ENCODE measurements at regions not wholly inside any gene's neighbourhood (a gene's known extent, or its start where the extent isn't known, plus 50 kb on each side); places are given as distances from the start of the nearest gene placed in this dataset.
"Not testable (repeated sequence)": the region's sequence is repeated elsewhere in the genome, so short reads cannot be mapped to it uniquely, and the experiment has no call there.

GRCh38 chr17:5883775-5884665 lies 186.2 kb upstream of the WSCD1 start:
- Mint-ChIP-seq H3K27me3 (peaks cover 25 to 31% (median 26%) of the 10 kb centered on the region in 3 donors), H3K27ac (no peak overlapping the region)

GRCh38 chr17:5885336-5885735 lies 184.8 kb upstream of the WSCD1 start:
- no peak for ATAC-seq (ENCODE audit: low read depth in 2 of 2)
- no peak overlapping the region for H3K4me3 Mint-ChIP-seq

More at GRCh38 chr17:5883775-5884665, 186.2 kb upstream of the WSCD1 start:
- ATAC-seq (ENCODE audit: low read depth in 2 of 2) (no peak), DNase-seq (no peak)
- Mint-ChIP-seq H3K4me3 (no peak overlapping the region), H3K9me3 (peaks cover 0 to 5% (median 0%) of the 10 kb centered on the region in 7 donors), H3K4me1 (no peaks in the 10 kb centered on the region), H3K36me3 (no peaks in the 10 kb centered on the region)

DNA sequence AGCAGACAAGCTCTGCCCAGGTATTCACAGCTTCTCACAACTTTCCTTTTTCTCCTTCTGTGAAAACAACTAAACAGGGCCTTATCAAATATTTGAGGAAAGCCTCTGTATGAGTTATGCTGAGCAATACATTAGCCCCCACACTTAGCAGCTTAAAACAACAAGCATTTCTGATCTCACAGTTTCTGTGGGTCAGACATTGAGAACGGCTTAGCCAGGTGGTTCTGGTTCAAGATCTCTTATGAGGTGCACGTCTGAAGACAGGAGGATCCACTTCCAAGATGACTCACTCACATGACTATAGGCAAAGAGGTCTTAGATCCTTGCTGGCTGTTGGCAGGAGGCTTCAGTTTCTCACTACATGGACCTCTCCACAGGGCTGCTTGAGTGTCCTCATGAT lies 181.4 kb upstream of the WSCD1 start:
- peaks cover 4 to 14% (median 9%) of the 10 kb centered on the region in 7 donors for H3K9me3 Mint-ChIP-seq
- no peak overlapping the region for H3K4me3 Mint-ChIP-seq
- DNase-seq (no peak), ATAC-seq (ENCODE audit: low read depth in 2 of 2) (no peak)
- H3K36me3 Mint-ChIP-seq: no peaks in the 10 kb centered on the region
- no peak overlapping the region for H3K27ac Mint-ChIP-seq
- peaks cover 20 to 42% (median 27%) of the 10 kb centered on the region in 3 donors for H3K27me3 Mint-ChIP-seq
- no peaks in the 10 kb centered on the region for H3K4me1 Mint-ChIP-seq

More at GRCh38 chr17:5885336-5885735, 184.8 kb upstream of the WSCD1 start:
- H3K9me3 Mint-ChIP-seq: peaks cover 4 to 13% (median 6%) of the 10 kb centered on the region in 7 donors
- no peak overlapping the region for H3K27ac Mint-ChIP-seq
- no peaks in the 10 kb centered on the region for H3K36me3 Mint-ChIP-seq
- no peaks in the 10 kb centered on the region for H3K4me1 Mint-ChIP-seq
- H3K27me3 Mint-ChIP-seq: peaks cover 24 to 38% (median 27%) of the 10 kb centered on the region in 3 donors
- DNase-seq: no peak

DNA sequence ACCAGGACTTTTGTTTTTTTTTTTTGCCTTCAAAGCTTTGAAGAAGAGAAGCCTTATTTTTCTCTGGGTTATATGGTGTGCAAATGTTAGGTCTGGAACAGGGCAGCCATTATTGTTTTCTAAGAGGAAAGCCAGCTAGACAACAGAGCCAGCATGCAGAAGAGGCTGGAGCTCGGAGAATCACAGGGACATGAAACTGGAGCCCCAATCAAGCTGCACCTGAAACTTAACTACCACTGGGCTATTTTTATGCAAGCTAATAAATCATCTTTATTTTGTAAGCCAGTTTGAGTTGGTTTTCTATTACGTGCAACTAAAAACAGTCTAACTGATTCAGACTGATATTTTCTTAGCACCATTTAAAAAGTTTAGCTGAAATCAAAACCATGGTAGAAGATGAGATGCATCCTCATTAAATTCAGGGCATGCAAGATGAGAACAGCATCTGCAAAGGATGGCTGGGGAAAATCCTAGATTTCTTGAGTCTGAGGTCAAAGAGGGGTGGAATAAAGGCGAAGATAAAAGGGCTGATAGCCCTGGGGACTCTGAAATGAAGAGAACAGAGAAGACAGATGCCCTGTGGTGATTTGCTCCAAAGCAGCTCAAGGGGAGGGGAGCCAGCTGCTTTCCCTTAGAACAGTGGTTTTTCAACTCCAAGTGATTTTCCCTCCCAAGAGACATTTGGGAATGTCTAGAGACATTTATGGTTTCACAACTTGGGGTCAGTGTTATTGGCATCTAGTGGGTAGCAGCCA lies 177.1 kb upstream of the WSCD1 start:
- Mint-ChIP-seq H3K9me3 (peaks cover 3 to 14% (median 9%) of the 10 kb centered on the region in 7 donors), H3K27ac (no peak overlapping the region), H3K36me3 (no peaks in the 10 kb centered on the region), H3K4me1 (peaks cover 0 to 4% (median 0%) of the 10 kb centered on the region in 3 donors), H3K4me3 (no peak overlapping the region), H3K27me3 (peaks cover 26 to 45% (median 40%) of the 10 kb centered on the region in 3 donors)
- DNase-seq (no peak), ATAC-seq (ENCODE audit: low read depth in 2 of 2) (no peak)

- H3K27ac Mint-ChIP-seq: no peak overlapping the region
- DNase-seq (no peak), ATAC-seq (ENCODE audit: low read depth in 2 of 2) (no peak)
- H3K4me1 Mint-ChIP-seq: peaks cover 0 to 4% (median 0%) of the 10 kb centered on the region in 3 donors
- H3K27me3 Mint-ChIP-seq: peaks cover 20 to 39% (median 39%) of the 10 kb centered on the region in 3 donors
- no peaks in the 10 kb centered on the region for H3K36me3 Mint-ChIP-seq
- peaks cover 3 to 14% (median 9%) of the 10 kb centered on the region in 7 donors for H3K9me3 Mint-ChIP-seq
- H3K4me3 Mint-ChIP-seq: no peak overlapping the region
These were observed 176.4 kb upstream of the WSCD1 start for GRCh38 chr17:5893741-5894140.

DNA sequence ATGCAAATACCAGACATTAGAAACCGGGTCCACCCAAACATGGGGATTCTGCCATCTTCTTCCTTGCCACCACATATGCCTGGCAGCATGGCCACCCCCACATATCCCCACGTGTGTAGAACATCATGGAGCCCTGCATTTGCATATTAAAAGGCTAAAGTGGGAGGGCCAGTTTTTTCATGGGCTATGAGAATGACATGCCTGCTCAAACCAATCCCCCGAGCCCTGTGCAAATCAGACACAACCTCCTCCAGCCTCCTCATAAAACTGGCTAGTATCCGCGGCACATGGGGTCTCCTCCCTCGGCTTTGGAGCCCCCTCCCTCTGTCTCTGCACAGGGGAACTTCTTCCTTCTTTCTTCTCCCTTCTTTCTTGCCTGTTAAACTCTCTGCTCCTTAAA lies 174.9 kb upstream of the WSCD1 start:
- Mint-ChIP-seq H3K4me1 (peaks cover 0 to 4% (median 0%) of the 10 kb centered on the region in 3 donors), H3K9me3 (peaks cover 0 to 5% (median 2%) of the 10 kb centered on the region in 7 donors), H3K4me3 (no peak overlapping the region), H3K36me3 (no peaks in the 10 kb centered on the region), H3K27me3 (peaks cover 16 to 35% (median 29%) of the 10 kb centered on the region in 3 donors), H3K27ac (no peak overlapping the region)
- ATAC-seq (ENCODE audit: low read depth in 2 of 2) (no peak), DNase-seq (no peak)

- Mint-ChIP-seq H3K4me1 (peaks cover 0 to 4% (median 0%) of the 10 kb centered on the region in 3 donors), H3K9me3 (peaks cover 0 to 3% (median 0%) of the 10 kb centered on the region in 7 donors), H3K27me3 (peaks cover 16 to 35% (median 29%) of the 10 kb centered on the region in 3 donors), H3K4me3 (no peak overlapping the region), H3K27ac (no peak overlapping the region), H3K36me3 (no peaks in the 10 kb centered on the region)
- ATAC-seq (ENCODE audit: low read depth in 2 of 2) (no peak), DNase-seq (no peak)
These were observed 174.0 kb upstream of the WSCD1 start for GRCh38 chr17:5896215-5896614.

GRCh38 chr17:5897275-5897911 lies 172.8 kb upstream of the WSCD1 start:
- Mint-ChIP-seq H3K4me3 (no peak overlapping the region), H3K4me1 (peaks cover 0 to 4% (median 0%) of the 10 kb centered on the region in 3 donors), H3K27me3 (peaks cover 12 to 35% (median 25%) of the 10 kb centered on the region in 3 donors), H3K9me3 (peaks cover 0 to 3% (median 1%) of the 10 kb centered on the region in 7 donors), H3K27ac (no peak overlapping the region), H3K36me3 (no peaks in the 10 kb centered on the region)
- no peak for DNase-seq
- ATAC-seq (ENCODE audit: low read depth in 2 of 2): no peak

- peaks cover 12 to 33% (median 19%) of the 10 kb centered on the region in 3 donors for H3K27me3 Mint-ChIP-seq
These were observed 172.2 kb upstream of the WSCD1 start for GRCh38 chr17:5897981-5898380.

GRCh38 chr17:5898406-5898805 lies 171.8 kb upstream of the WSCD1 start:
- Mint-ChIP-seq H3K9me3 (peaks cover 0 to 13% (median 3%) of the 10 kb centered on the region in 7 donors), H3K4me1 (peaks cover 0 to 4% (median 0%) of the 10 kb centered on the region in 3 donors), H3K36me3 (no peaks in the 10 kb centered on the region), H3K27ac (no peak overlapping the region), H3K27me3 (peaks cover 12 to 29% (median 19%) of the 10 kb centered on the region in 3 donors), H3K4me3 (no peak overlapping the region)
- no peak for ATAC-seq (ENCODE audit: low read depth in 2 of 2)
- DNase-seq: no peak

More at GRCh38 chr17:5897981-5898380, 172.2 kb upstream of the WSCD1 start:
- H3K9me3 Mint-ChIP-seq; H3K4me1 Mint-ChIP-seq; DNase-seq; ATAC-seq (ENCODE audit: low read depth in 2 of 2); H3K4me3 Mint-ChIP-seq; H3K36me3 Mint-ChIP-seq; H3K27ac Mint-ChIP-seq: not testable (repeated sequence)

DNA sequence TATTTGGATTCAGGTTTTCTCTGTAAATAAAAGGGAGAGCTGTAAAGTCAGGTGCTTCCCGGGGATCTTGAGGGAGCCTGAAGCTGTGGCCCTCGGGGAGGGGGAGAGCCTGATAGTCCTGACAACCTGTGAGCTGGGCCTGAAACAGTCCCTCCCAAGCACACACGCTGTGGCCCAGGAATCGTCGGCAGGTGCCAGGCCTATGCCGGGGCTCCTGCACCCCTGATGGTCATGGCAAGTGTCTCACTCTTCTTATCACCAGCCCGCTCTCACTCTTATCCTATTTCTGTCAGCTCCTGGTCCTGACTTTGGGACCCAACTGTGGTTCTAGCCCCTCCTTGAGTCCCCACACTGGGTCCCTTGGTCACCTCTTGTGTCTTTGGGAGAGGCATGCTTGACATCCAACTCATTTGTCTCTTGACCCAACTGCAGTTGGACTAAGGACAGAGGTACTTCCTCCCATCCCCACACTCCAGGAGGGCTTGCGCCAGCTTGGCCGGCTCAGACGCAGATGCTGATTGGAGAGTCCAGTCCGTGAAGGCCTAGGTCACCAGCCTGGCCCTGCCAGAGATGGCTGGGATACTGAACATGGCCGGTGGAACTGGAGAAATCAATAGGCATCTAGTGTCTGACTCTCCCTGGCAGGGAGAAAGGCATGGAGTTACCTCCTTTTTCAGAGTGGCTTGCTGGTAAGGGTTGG lies 170.5 kb upstream of the WSCD1 start:
- DNase-seq (no peak), ATAC-seq (ENCODE audit: low read depth in 2 of 2) (no peak)
- Mint-ChIP-seq H3K4me1 (peaks cover 0 to 4% (median 0%) of the 10 kb centered on the region in 3 donors), H3K4me3 (no peak overlapping the region), H3K36me3 (peaks cover 0 to 1% of the 10 kb centered on the region in 2 donors), H3K27me3 (peaks cover 12 to 27% (median 15%) of the 10 kb centered on the region in 3 donors), H3K27ac (no peak overlapping the region), H3K9me3 (peaks cover 5 to 26% (median 9%) of the 10 kb centered on the region in 7 donors)

DNA sequence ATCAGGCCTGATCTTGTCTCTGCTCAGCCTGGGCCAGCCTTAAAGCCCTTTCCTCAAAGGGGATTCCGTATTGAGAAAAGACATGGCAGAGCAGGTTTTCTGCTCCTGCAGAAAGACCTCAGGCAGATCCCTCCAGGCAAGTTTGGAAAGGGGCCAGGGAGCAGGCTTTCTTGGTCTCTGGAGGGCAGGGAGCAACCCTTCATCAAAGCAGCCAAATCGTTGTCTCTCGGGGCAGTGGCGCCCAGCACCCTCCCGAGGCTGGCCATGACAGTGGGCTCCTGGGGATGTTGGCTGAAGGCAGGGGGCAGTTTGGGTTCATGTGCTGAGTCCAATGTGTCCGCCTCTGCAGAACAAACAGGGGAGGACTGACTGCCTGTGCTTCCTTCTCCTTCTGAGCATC lies 168.4 kb upstream of the WSCD1 start:
- peaks cover 0 to 4% (median 0%) of the 10 kb centered on the region in 3 donors for H3K4me1 Mint-ChIP-seq
- no peak overlapping the region for H3K4me3 Mint-ChIP-seq
- peaks cover 9 to 19% (median 12%) of the 10 kb centered on the region in 3 donors for H3K27me3 Mint-ChIP-seq
- H3K9me3 Mint-ChIP-seq: peaks cover 9 to 31% (median 13%) of the 10 kb centered on the region in 7 donors
- H3K36me3 Mint-ChIP-seq: peaks cover 0 to 8% of the 10 kb centered on the region in 2 donors
- ATAC-seq (ENCODE audit: low read depth in 2 of 2): no peak
- no peak overlapping the region for H3K27ac Mint-ChIP-seq
- no peak for DNase-seq

Data from naive B cell (primary cell).